ENCODE measurements at regions not wholly inside any gene's neighbourhood (a gene's known extent, or its start where the extent isn't known, plus 50 kb on each side); places are given as distances from the start of the nearest gene placed in this dataset.

- TF ChIP-seq CTCF (IDR thresholded peaks at IDR 0.05): no peak
- no peak for TF ChIP-seq JUN (CRISPR knock-in tag; IDR thresholded peaks at IDR 0.05)
- TF ChIP-seq ATF3 (CRISPR knock-in tag; conservative IDR thresholded peaks at IDR 0.05): no peak
- TF ChIP-seq NR2C2 (CRISPR knock-in tag; IDR thresholded peaks at IDR 0.05): no peak
- TF ChIP-seq E2F1 (CRISPR knock-in tag; IDR thresholded peaks at IDR 0.05): no peak
- TF ChIP-seq TCF7 (CRISPR knock-in tag; IDR thresholded peaks at IDR 0.05; ENCODE audit: low read depth): no peak
Observed at GRCh38 chr12:42960087-42960527, 370.6 kb upstream of the PRICKLE1 start.

Measured in WTC11 (cell line).